ENCODE measurements at regions not wholly inside any gene's neighbourhood (a gene's known extent, or its start where the extent isn't known, plus 50 kb on each side); places are given as distances from the start of the nearest gene placed in this dataset.

GRCh38 chr11:98069861-98070260, 950.9 kb upstream of the CNTN5 start:
- TF ChIP-seq CREB1 (CRISPR knock-in tag; IDR thresholded peaks at IDR 0.05; ENCODE audit: low read depth) (no peak), CTCF (conservative IDR thresholded peaks at IDR 0.05; ENCODE audit: low read depth in 2 of 2) (no peak), EZH2 (IDR thresholded peaks at IDR 0.05; ENCODE audit: low read depth, unreplicated experiment) (no peak), POLR2AphosphoS5 (IDR thresholded peaks at IDR 0.05; ENCODE audit: low read depth) (no peak), EZH2phosphoT487 (IDR thresholded peaks at IDR 0.05; ENCODE audit: unreplicated experiment) (no peak), REST (IDR thresholded peaks at IDR 0.05; ENCODE audit: unreplicated experiment) (no peak), STAT1 (IDR thresholded peaks at IDR 0.05; ENCODE audit: unreplicated experiment) (no peak), JUNB (IDR thresholded peaks at IDR 0.05; ENCODE audit: unreplicated experiment) (no peak), NANOG (IDR thresholded peaks at IDR 0.05; ENCODE audit: borderline replicate concordance) (no peak), ETS1 (IDR thresholded peaks at IDR 0.05) (no peak), ZNF331 (CRISPR knock-in tag; IDR thresholded peaks at IDR 0.05; ENCODE audit: low read depth) (no peak), ZNF114 (CRISPR knock-in tag; IDR thresholded peaks at IDR 0.05) (no peak)

All from GM23338 (cell line).